T-helper 17 cell (primary cell): ENCODE measurements at regions not wholly inside any gene's neighbourhood (a gene's known extent, or its start where the extent isn't known, plus 50 kb on each side); places are given as distances from the start of the nearest gene placed in this dataset.

Source experiments
- ATAC-seq: fragments of 150-1000 bp; cut with Tn5 transposase; 2 replicates; pipeline ENCODE4 v1.10.0; 2021; ENCODE audit warnings: mild to moderate bottlenecking, moderate library complexity
- DNase-seq, 3 donors: peaks; one replicate each; pipeline versions ENCODE4 v3.0.0 to v3.0.0-alpha.2; 2020 to 2021
- H3K9me3 ChIP-seq: one replicate; pipeline ENCODE4 v1.7.0; 2013; ENCODE audit warnings: low read length, mild to moderate bottlenecking; ENCODE audit not compliant: control insufficient read depth, poor library complexity, severe bottlenecking
- H3K27ac Mint-ChIP-seq: one replicate; pipeline ENCODE4 v1.8.0; 2022; ENCODE audit warnings: mild to moderate bottlenecking, moderate library complexity, mixed read lengths
- H3K27me3 Mint-ChIP-seq: one replicate; pipeline ENCODE4 v1.8.0; 2022; ENCODE audit warnings: mixed read lengths
- H3K36me3 Mint-ChIP-seq: one replicate; pipeline ENCODE4 v1.8.0; 2022; ENCODE audit warnings: low read depth, mixed read lengths
- H3K4me1 Mint-ChIP-seq: one replicate; pipeline ENCODE4 v1.8.0; 2022; ENCODE audit warnings: mild to moderate bottlenecking, mixed read lengths
- H3K4me3 Mint-ChIP-seq: one replicate; pipeline ENCODE4 v1.8.0; 2022; ENCODE audit warnings: mild to moderate bottlenecking, moderate library complexity, mixed read lengths

DNA sequence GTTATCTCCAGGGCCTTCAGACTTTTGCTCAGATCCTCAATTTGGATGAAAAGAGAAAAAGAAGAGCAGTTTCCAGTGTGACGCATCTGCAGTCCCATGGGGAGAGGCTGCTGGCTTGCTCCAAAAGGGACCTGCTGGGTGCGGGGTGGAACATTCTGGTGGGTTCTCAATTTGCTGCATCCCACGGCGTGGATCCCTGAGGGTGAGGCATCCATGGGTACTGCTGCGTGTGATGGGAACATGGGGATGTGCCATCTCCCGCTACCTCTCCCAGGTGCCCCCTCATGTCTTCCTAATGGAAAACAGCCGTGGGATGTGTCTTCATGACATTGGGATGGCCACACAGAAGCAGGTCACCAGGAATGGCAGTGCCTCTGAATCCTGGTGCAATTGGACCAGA, 221.3 kb upstream of the AJAP1 start:
- Mint-ChIP-seq H3K27ac (no peak overlapping the region), H3K27me3 (peaks cover 13% of the 10 kb centered on the region), H3K36me3 (no peaks in the 10 kb centered on the region), H3K4me3 (no peak overlapping the region), H3K4me1 (no peaks in the 10 kb centered on the region)
- no peaks in the 10 kb centered on the region for H3K9me3 ChIP-seq
- ATAC-seq (no peak), DNase-seq (no peak)

- H3K27me3 Mint-ChIP-seq: peaks cover 84% of the 10 kb centered on the region
- no peak for DNase-seq
- no peak overlapping the region for H3K27ac Mint-ChIP-seq
- H3K4me1 Mint-ChIP-seq: no peaks in the 10 kb centered on the region
- peaks cover 2% of the 10 kb centered on the region for H3K36me3 Mint-ChIP-seq
- no peak for ATAC-seq
- H3K9me3 ChIP-seq: no peaks in the 10 kb centered on the region
- H3K4me3 Mint-ChIP-seq: no peak overlapping the region
Observed at GRCh38 chr1:4444086-4444485, 210.3 kb upstream of the AJAP1 start.

GRCh38 chr1:4447778-4448420, 206.5 kb upstream of the AJAP1 start:
- no peak overlapping the region for H3K4me3 Mint-ChIP-seq
- H3K27me3 Mint-ChIP-seq: peaks cover 88% of the 10 kb centered on the region
- no peak for DNase-seq
- H3K4me1 Mint-ChIP-seq: no peaks in the 10 kb centered on the region
- peaks cover 2% of the 10 kb centered on the region for H3K36me3 Mint-ChIP-seq
- no peaks in the 10 kb centered on the region for H3K9me3 ChIP-seq
- no peak for ATAC-seq
- no peak overlapping the region for H3K27ac Mint-ChIP-seq

DNA sequence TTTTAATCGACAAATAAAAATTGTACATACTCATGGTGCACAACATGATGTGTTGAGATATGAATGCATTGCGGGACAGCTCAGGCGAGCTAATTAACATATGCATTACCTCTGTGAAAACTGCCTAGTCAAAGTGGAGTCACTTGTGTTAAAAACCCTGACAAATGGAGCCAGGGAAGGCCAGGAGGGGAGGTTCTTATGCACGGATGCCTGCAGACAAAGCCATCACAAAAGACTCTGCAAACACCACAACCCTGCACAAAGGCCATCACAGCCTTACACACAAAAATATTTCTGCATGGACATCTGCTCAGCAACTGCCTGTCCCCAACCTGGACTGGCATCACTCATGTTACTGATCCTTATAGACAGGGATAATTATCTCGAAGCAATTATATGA, 204.4 kb upstream of the AJAP1 start:
- Mint-ChIP-seq H3K27me3 (peaks cover 81% of the 10 kb centered on the region), H3K27ac (no peak overlapping the region), H3K4me3 (no peak overlapping the region), H3K4me1 (no peaks in the 10 kb centered on the region), H3K36me3 (no peaks in the 10 kb centered on the region)
- ATAC-seq (no peak), DNase-seq (no peak)
- no peaks in the 10 kb centered on the region for H3K9me3 ChIP-seq

DNA sequence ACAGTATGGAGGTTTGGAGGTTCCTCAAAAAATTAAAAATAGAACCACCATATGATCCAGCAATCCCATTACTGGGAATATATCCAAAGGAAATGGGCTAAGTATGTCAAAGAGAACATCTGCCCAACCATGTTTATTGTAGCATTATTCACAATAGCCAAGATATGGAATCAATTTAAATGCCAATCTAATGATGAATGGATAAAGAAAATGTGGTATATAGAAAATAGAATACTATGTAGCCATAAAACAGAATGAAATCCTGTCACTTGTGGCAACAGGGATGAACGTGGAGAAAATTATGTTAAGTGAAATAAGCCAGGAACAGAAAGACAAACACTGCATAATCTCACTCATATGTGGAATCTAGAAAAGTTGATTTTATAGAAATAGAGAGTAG, 201.7 kb upstream of the AJAP1 start:
- no peaks in the 10 kb centered on the region for H3K4me1 Mint-ChIP-seq
- ATAC-seq: no peak
- no peaks in the 10 kb centered on the region for H3K36me3 Mint-ChIP-seq
- no peak for DNase-seq
- no peak overlapping the region for H3K27ac Mint-ChIP-seq
- no peak overlapping the region for H3K4me3 Mint-ChIP-seq
- H3K27me3 Mint-ChIP-seq: peaks cover 54% of the 10 kb centered on the region
- no peaks in the 10 kb centered on the region for H3K9me3 ChIP-seq

- DNase-seq (no peak), ATAC-seq (no peak)
- Mint-ChIP-seq H3K36me3 (no peaks in the 10 kb centered on the region), H3K4me1 (no peaks in the 10 kb centered on the region), H3K27me3 (peaks cover 19% of the 10 kb centered on the region), H3K27ac (no peak overlapping the region), H3K4me3 (no peak overlapping the region)
- H3K9me3 ChIP-seq: no peaks in the 10 kb centered on the region
Observed at GRCh38 chr1:4460052-4460451, 194.4 kb upstream of the AJAP1 start.

- Mint-ChIP-seq H3K27ac (no peak overlapping the region), H3K27me3 (peaks cover 19% of the 10 kb centered on the region), H3K4me1 (no peaks in the 10 kb centered on the region), H3K36me3 (no peaks in the 10 kb centered on the region), H3K4me3 (no peak overlapping the region)
- no peak for ATAC-seq
- DNase-seq: no peak
- no peaks in the 10 kb centered on the region for H3K9me3 ChIP-seq
Observed at GRCh38 chr1:4460651-4461050, 193.8 kb upstream of the AJAP1 start.

DNA sequence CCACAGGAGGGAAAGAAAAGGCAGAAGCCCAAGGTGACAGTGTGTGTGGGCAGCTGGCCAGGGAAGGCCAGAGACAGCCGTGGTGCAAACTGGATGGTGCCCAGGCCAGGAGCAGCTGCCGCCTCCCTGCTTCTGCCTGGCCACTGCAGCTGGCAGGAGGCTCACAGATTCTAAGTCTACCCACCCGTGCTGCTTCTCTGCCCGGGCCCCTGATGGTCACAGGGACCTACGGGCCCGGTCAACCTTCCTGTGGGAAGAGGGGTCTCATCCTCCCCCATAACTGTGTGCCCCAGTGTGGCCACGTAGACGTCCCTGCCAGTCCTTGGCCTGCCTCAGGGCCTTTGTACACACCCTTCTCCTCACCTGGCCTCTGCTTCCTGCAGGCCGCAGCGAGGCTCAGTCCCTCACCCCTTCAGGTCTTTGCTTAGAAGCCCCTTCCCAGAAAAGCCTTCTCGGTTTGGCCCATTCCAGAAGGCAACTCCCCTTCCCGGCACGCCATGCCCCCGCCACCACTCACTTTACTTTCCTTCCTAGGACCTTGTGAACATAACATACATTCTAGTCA, 192.6 kb upstream of the AJAP1 start:
- H3K27ac Mint-ChIP-seq: no peak overlapping the region
- ATAC-seq (no peak), DNase-seq (no peak)
- no peaks in the 10 kb centered on the region for H3K4me1 Mint-ChIP-seq
- H3K36me3 Mint-ChIP-seq: no peaks in the 10 kb centered on the region
- no peaks in the 10 kb centered on the region for H3K9me3 ChIP-seq
- no peak overlapping the region for H3K4me3 Mint-ChIP-seq
- peaks cover 19% of the 10 kb centered on the region for H3K27me3 Mint-ChIP-seq

DNA sequence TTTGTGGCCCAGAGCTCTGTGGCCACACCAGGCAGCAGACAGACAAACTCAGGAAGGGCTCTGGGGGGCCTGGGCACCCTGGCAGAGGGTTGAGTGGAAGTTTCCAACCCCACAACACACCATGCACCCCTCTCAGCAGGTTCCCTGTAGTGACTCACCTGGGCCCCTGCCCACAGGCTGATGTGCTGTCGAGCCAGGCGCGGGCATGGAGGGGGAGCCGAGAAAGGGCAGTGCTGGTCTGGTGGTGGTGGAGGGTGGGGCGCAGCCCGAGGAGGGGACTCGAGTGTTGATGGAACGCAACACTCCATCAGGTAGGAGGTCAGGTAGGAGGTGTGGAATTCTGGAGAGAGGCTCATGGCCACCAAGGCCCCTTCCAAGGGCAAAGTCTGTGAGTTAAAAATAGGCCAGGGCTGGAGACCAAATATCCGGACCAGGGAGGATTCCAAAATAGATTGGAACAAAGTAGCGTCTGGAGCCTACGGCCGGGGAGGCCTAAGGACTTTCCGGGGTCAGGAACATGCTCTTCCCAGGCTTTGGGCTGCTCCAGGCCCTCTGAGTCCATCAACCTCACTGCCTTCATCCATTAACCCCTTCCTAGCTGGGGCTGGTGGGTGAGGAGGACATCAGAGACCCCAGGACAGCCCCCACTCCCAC, 191.5 kb upstream of the AJAP1 start:
- no peaks in the 10 kb centered on the region for H3K36me3 Mint-ChIP-seq

DNA sequence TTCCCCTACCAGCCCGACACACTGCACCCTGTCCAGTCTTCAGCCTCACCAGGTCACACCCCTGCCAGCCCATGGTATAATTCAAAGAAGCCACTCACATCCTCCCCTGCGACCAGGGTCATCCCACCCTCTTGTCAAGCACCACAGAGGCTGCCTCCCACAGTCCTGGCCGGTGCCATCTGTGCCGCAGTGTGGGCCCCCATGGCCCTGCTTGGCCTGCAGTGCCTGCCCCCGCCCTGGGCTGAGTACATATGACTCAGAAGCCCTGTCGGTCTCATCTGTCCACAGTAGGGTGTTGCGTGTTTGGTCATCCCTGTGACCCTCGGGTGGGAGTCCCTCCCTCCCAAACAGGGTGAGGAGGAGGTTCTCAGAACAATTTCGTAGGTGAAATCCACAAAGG, 190.8 kb upstream of the AJAP1 start:
- ATAC-seq: no peak
- no peak for DNase-seq
- Mint-ChIP-seq H3K27me3 (peaks cover 19% of the 10 kb centered on the region), H3K4me3 (no peak overlapping the region), H3K27ac (no peak overlapping the region), H3K36me3 (no peaks in the 10 kb centered on the region), H3K4me1 (no peaks in the 10 kb centered on the region)
- H3K9me3 ChIP-seq: no peaks in the 10 kb centered on the region

More for the DNA sequence above, 191.5 kb upstream of the AJAP1 start:
- no peaks in the 10 kb centered on the region for H3K9me3 ChIP-seq
- H3K4me3 Mint-ChIP-seq: no peak overlapping the region
- ATAC-seq: no peak
- DNase-seq: no peak
- no peaks in the 10 kb centered on the region for H3K4me1 Mint-ChIP-seq
- peaks cover 19% of the 10 kb centered on the region for H3K27me3 Mint-ChIP-seq
- H3K27ac Mint-ChIP-seq: no peak overlapping the region

- DNase-seq: no peak
- H3K4me1 Mint-ChIP-seq: no peaks in the 10 kb centered on the region
- no peaks in the 10 kb centered on the region for H3K36me3 Mint-ChIP-seq
- no peaks in the 10 kb centered on the region for H3K9me3 ChIP-seq
- no peak for ATAC-seq
- no peak overlapping the region for H3K4me3 Mint-ChIP-seq
- H3K27me3 Mint-ChIP-seq: peaks cover 24% of the 10 kb centered on the region
- H3K27ac Mint-ChIP-seq: no peak overlapping the region
Observed at GRCh38 chr1:4464478-4464877, 189.9 kb upstream of the AJAP1 start.

- H3K9me3 ChIP-seq: no peaks in the 10 kb centered on the region
- Mint-ChIP-seq H3K4me1 (no peaks in the 10 kb centered on the region), H3K36me3 (no peaks in the 10 kb centered on the region), H3K27ac (no peak overlapping the region), H3K27me3 (peaks cover 9% of the 10 kb centered on the region), H3K4me3 (no peak overlapping the region)
- DNase-seq: no peak
- ATAC-seq: no peak
Observed at GRCh38 chr1:4467241-4467640, 187.2 kb upstream of the AJAP1 start.

DNA sequence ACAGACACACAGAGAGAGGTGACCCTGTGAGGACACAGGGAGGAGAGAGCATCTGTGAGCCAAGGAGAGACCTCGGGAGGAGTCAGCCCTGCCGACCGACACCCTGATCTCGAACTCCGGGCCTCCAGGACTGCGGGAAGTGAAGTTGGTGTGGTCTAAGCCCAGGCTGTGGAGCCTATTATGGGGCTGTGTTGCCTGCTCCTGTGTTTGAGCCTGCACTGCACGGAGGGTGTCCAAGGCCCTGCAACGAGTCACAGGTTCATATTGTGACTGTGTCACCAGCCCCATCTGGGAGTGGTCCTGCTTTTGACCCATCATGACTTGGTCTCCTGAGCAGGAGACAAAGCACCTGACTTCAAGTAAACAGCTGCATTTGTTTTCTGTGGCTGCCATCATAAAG, 186.0 kb upstream of the AJAP1 start:
- no peaks in the 10 kb centered on the region for H3K9me3 ChIP-seq
- no peak overlapping the region for H3K4me3 Mint-ChIP-seq
- no peak overlapping the region for H3K27ac Mint-ChIP-seq
- DNase-seq (no peak), ATAC-seq (no peak)
- H3K27me3 Mint-ChIP-seq: peaks cover 5% of the 10 kb centered on the region
- no peaks in the 10 kb centered on the region for H3K4me1 Mint-ChIP-seq
- no peaks in the 10 kb centered on the region for H3K36me3 Mint-ChIP-seq
